Transverse colon (tissue), 4 donors: ENCODE measurements at regions not wholly inside any gene's neighbourhood (a gene's known extent, or its start where the extent isn't known, plus 50 kb on each side); places are given as distances from the start of the nearest gene placed in this dataset.

ENCODE experiments used
- POLR2AphosphoS5 ChIP-seq, 3 donors: sonication (generic); formaldehyde crosslinking; IDR thresholded peaks; one replicate each; pipeline ENCODE4 v1.6.1; 2016; ENCODE audit warnings: antibody characterized with exemption in 3 of 3
- TF ChIP-seq, protein P1 (sequence below), 5 experiments: fragments of 200-600 bp in 3 of 5; fragments of 450-650 bp in 2 of 5; sonication (generic) in 3 of 5; IDR thresholded peaks; 1 replicate in 2 of 5; 2 replicates in 3 of 5; pipeline ENCODE4 v1.5.1; 2016 to 2017; ENCODE audit warnings: antibody characterized with exemption in 5 of 5, inconsistent platforms in 3 of 5, mild to moderate bottlenecking in 2 of 5, moderate library complexity in 1 of 5

- TF ChIP-seq POLR2AphosphoS5 (IDR thresholded peaks at IDR 0.05), result no peak
- TF ChIP-seq, protein P1, sequence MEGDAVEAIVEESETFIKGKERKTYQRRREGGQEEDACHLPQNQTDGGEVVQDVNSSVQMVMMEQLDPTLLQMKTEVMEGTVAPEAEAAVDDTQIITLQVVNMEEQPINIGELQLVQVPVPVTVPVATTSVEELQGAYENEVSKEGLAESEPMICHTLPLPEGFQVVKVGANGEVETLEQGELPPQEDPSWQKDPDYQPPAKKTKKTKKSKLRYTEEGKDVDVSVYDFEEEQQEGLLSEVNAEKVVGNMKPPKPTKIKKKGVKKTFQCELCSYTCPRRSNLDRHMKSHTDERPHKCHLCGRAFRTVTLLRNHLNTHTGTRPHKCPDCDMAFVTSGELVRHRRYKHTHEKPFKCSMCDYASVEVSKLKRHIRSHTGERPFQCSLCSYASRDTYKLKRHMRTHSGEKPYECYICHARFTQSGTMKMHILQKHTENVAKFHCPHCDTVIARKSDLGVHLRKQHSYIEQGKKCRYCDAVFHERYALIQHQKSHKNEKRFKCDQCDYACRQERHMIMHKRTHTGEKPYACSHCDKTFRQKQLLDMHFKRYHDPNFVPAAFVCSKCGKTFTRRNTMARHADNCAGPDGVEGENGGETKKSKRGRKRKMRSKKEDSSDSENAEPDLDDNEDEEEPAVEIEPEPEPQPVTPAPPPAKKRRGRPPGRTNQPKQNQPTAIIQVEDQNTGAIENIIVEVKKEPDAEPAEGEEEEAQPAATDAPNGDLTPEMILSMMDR (IDR thresholded peaks at IDR 0.05), result no peak
Measured at GRCh38 chr20:11753155-11753554, 164.5 kb upstream of the BTBD3 start.
